ENCODE measurements at regions not wholly inside any gene's neighbourhood (a gene's known extent, or its start where the extent isn't known, plus 50 kb on each side); places are given as distances from the start of the nearest gene placed in this dataset.
"Not testable (repeated sequence)": the region's sequence is repeated elsewhere in the genome, so short reads cannot be mapped to it uniquely, and the experiment has no call there.

DNA sequence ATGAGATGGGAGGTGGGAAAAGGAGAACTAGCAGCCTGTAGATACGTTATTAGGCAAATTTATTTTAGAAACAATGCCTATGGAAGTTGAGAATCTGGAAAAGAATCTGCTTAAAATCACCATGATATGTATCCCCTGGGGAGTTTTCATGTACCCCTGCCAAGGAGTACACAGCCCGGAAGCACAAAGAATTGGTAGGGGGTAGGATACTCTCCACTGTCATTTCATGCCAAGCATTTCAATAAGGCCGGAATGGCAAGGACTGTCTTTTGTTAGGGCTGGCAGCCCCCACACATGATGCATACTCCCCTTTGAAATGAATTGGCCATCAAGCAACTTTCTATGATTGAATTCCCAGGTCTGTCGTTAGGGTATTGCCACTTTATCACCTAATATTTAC lies 111.5 kb upstream of the APP start:
- Mint-ChIP-seq H3K27me3 (ENCODE audit: low read depth) (no peaks in the 10 kb centered on the region), H3K4me1 (ENCODE audit: low read depth) (no peaks in the 10 kb centered on the region), H3K36me3 (ENCODE audit: insufficient read depth) (no peaks in the 10 kb centered on the region), H3K4me3 (no peak overlapping the region), H3K9me3 (peaks cover 2% of the 10 kb centered on the region)
- ATAC-seq (no peak), DNase-seq (no peak)

DNA sequence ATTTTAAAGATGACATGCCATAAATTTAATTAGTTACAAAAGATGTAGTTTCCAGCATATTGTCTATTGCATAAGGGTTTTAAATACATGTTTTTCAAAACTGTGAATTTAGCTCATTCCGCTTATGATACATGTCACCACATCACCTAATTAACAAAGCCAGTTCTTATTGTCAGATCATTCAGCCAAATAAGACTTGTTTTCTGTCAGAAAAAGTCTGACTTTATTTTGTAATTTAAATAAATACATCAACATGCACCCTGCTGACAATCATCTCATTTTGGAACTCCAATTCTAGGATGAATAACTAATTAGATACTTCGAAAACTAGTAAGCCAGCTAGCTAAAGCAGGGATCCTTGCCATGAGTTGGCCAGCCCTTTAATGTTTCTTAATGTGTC lies 110.9 kb upstream of the APP start:
- H3K4me1 Mint-ChIP-seq (ENCODE audit: low read depth) = no peaks in the 10 kb centered on the region
- H3K4me3 Mint-ChIP-seq = no peak overlapping the region
- H3K36me3 Mint-ChIP-seq (ENCODE audit: insufficient read depth) = no peaks in the 10 kb centered on the region
- ATAC-seq = no peak
- no peak for DNase-seq
- H3K27me3 Mint-ChIP-seq (ENCODE audit: low read depth) = no peaks in the 10 kb centered on the region
- H3K9me3 Mint-ChIP-seq = peaks cover 3% of the 10 kb centered on the region

DNA sequence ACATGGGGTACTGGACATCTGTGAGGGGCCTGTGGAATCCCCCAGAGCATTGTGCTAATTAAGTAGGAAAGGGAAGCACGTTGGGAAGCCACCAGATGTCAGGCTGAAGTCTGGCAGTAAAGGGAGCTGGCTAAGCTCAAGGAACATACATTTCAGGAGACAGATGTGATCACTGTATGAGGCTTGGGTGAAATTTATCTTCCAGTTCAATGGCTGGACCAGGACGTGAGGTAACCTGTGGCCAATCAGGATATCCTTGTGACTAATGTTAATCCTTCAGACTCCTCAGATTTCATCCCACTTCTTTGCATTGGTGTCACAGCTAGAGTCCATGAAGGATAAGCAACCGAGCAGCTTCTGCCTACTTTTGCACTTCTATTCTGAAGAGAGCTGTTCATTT lies 110.2 kb upstream of the APP start:
- Mint-ChIP-seq H3K27me3 (ENCODE audit: low read depth) (no peaks in the 10 kb centered on the region), H3K36me3 (ENCODE audit: insufficient read depth) (no peaks in the 10 kb centered on the region), H3K9me3 (peaks cover 6% of the 10 kb centered on the region), H3K4me1 (ENCODE audit: low read depth) (no peaks in the 10 kb centered on the region), H3K4me3 (no peak overlapping the region)
- ATAC-seq (no peak), DNase-seq (no peak)

DNA sequence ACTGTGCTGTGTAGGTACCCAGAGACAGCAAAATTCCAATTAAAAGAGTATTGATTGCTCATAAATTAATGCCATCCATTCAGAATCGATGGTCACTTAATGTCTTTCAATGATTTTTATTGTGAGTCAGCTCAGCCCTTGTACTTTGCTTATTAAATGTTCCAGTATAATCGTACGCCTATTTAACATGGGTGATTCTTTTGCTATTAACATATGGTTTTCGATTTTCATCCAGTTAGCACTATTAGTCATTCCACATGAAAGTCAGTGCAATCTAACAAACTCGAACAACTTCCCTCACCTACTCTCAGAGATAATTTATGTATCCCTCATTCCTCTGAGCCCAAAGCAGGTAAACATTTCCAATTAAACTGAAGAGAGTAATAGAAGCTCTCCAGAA lies 109.6 kb upstream of the APP start:
- H3K36me3 Mint-ChIP-seq (ENCODE audit: insufficient read depth) = no peaks in the 10 kb centered on the region
- no peak for DNase-seq
- peaks cover 12% of the 10 kb centered on the region for H3K9me3 Mint-ChIP-seq
- no peaks in the 10 kb centered on the region for H3K27me3 Mint-ChIP-seq (ENCODE audit: low read depth)
- no peak for ATAC-seq
- H3K4me3 Mint-ChIP-seq = no peak overlapping the region
- H3K4me1 Mint-ChIP-seq (ENCODE audit: low read depth) = no peaks in the 10 kb centered on the region

DNA sequence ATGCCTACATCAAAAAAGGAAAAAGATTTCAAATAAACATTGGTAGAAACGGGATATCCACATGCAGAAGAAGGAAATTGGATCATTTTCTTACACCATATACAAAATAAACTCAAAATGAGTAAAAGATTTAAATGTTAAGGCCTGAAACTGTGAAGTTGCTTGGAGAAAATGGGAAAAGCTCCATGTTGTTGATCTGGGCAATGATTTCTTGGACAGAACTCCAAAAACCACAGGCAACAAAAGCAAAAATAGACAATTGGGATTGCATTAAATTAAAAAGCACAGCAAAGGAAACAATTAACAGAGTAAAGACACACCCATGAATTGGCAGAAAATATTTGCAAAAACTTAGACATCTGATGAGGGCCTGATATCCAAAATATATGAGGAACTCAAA lies 105.2 kb upstream of the APP start:
- Mint-ChIP-seq H3K27me3 (ENCODE audit: low read depth) (no peaks in the 10 kb centered on the region), H3K9me3 (peaks cover 43% of the 10 kb centered on the region), H3K4me1 (ENCODE audit: low read depth) (no peaks in the 10 kb centered on the region), H3K36me3 (ENCODE audit: insufficient read depth) (no peaks in the 10 kb centered on the region), H3K4me3 (no peak overlapping the region)
- ATAC-seq (no peak), DNase-seq (no peak)

DNA sequence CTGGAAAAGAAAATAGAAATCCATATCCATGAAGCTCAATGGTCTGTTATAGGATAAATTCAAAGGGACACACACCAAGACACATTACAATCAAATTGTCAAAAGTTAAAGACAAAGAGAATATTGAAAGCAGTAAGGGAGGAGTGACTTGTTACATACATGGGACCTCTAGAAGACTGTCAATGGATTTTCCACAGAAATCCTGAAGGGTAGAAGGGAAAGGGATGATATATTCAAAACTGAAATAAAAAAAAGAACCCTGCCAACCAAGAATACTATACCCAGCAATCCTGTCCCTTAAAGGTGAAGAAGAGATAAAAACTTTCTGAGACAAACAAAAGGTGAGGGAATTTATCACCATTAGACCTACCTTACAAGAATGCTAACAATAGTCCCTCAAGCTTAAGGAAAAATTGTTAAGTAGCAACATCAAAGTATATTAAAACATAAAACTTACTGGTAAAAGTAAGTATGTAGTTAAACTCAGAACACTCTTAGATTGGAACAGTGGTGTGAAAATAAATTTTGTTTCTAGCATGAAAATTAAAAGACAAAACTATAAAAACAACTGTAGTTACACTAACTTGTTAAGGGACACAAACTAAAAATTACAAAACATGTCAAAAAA lies 103.2 kb upstream of the APP start:
- ATAC-seq = no peak
- Mint-ChIP-seq H3K36me3 (ENCODE audit: insufficient read depth) (no peaks in the 10 kb centered on the region), H3K9me3 (peaks cover 43% of the 10 kb centered on the region), H3K4me1 (ENCODE audit: low read depth) (no peaks in the 10 kb centered on the region), H3K27me3 (ENCODE audit: low read depth) (peaks cover 3% of the 10 kb centered on the region), H3K4me3 (no peak overlapping the region)
- DNase-seq = no peak

DNA sequence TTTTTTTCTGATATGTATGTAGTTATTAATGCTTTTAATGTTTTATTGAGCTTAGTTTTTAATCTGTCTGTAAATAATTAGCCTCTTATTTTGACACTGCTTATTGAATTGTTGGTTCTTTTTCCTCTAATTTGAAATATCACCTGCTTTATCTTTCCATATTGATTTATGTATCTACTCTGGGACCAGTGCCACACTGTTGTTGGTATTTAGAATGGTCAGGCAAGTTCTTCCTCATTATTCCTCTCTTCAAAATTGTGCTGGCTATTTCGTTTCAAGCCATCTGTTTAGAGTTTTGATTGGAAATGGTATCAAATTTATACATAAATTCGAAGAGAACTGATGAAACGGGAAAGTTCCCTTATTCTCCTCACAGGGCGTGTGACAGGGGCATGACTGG lies 96.8 kb upstream of the APP start:
- no peaks in the 10 kb centered on the region for H3K36me3 Mint-ChIP-seq (ENCODE audit: insufficient read depth)
- no peaks in the 10 kb centered on the region for H3K4me1 Mint-ChIP-seq (ENCODE audit: low read depth)
- DNase-seq (no peak), ATAC-seq (no peak)
- H3K27me3 Mint-ChIP-seq (ENCODE audit: low read depth) = peaks cover 8% of the 10 kb centered on the region
- peaks cover 13% of the 10 kb centered on the region for H3K9me3 Mint-ChIP-seq
- no peak overlapping the region for H3K4me3 Mint-ChIP-seq

DNA sequence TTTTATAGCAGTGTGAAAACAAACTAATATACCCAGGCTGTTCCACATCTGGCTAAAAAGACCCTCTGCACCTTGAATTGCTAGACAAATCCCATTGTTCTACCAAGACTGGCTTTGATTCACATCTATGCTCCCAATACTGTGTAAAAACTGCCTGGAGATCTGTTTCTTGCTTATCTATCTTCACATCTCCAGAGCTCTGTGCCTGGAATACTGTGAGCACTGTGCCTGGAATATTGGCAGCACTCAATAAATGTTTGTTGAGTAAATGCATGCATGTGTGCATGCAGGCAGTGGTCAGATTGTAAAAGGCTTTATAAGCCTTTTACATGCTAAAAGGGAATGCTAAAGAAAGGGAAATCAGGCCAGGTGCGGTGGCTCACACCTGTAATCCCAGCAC lies 75.5 kb upstream of the APP start:
- no peak overlapping the region for H3K4me3 Mint-ChIP-seq
- no peak for DNase-seq
- no peaks in the 10 kb centered on the region for H3K36me3 Mint-ChIP-seq (ENCODE audit: insufficient read depth)
- H3K9me3 Mint-ChIP-seq = no peaks in the 10 kb centered on the region
- peaks cover 2% of the 10 kb centered on the region for H3K27me3 Mint-ChIP-seq (ENCODE audit: low read depth)
- no peak for ATAC-seq
- H3K4me1 Mint-ChIP-seq (ENCODE audit: low read depth) = no peaks in the 10 kb centered on the region

DNA sequence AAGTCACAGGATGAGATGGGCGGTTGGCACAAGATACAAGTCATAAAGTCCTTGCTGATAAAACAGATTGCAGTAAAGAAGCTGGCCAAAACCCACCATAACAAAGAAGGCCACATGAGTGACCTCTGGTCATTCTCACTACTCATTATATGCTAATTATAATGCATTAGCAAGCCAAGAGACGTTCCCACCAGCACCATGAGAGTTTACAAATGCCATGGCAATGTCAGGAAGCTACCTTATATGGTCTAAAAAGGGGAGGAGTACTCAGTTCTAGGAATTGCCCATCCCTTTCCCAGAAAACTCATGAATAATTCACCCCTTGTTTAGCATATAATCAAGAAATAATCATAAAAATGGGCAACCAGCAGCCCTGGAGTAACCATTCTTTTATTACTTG lies 74.9 kb upstream of the APP start:
- peaks cover 2% of the 10 kb centered on the region for H3K27me3 Mint-ChIP-seq (ENCODE audit: low read depth)

DNA sequence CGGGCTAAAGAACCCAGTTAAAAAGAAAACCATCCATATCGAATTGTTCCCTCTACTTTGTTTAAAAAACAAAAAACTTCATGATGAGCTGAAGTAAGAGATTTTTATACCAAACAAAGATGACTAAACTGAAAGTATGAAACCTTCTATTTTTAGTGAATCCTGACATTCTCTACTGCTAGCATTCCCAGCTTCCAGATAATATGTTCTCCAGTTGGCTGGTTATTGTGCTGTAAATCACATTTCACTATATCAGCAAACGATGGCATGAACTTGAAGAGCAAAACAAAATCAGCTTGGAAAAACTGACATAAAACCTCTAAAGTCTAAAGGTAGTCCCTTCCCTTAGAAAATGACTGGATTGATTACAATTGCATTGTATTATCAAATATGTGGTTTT lies 68.1 kb upstream of the APP start:
- H3K4me1 Mint-ChIP-seq (ENCODE audit: low read depth) = no peaks in the 10 kb centered on the region
- H3K36me3 Mint-ChIP-seq (ENCODE audit: insufficient read depth) = no peaks in the 10 kb centered on the region
- H3K27me3 Mint-ChIP-seq (ENCODE audit: low read depth) = no peaks in the 10 kb centered on the region
- no peaks in the 10 kb centered on the region for H3K9me3 Mint-ChIP-seq
- no peak overlapping the region for H3K4me3 Mint-ChIP-seq
- DNase-seq (no peak), ATAC-seq (no peak)

More for the DNA sequence above, 74.9 kb upstream of the APP start:
- H3K4me3 Mint-ChIP-seq = no peak overlapping the region
- no peaks in the 10 kb centered on the region for H3K9me3 Mint-ChIP-seq
- ATAC-seq (no peak), DNase-seq (no peak)
- no peaks in the 10 kb centered on the region for H3K36me3 Mint-ChIP-seq (ENCODE audit: insufficient read depth)
- no peaks in the 10 kb centered on the region for H3K4me1 Mint-ChIP-seq (ENCODE audit: low read depth)

DNA sequence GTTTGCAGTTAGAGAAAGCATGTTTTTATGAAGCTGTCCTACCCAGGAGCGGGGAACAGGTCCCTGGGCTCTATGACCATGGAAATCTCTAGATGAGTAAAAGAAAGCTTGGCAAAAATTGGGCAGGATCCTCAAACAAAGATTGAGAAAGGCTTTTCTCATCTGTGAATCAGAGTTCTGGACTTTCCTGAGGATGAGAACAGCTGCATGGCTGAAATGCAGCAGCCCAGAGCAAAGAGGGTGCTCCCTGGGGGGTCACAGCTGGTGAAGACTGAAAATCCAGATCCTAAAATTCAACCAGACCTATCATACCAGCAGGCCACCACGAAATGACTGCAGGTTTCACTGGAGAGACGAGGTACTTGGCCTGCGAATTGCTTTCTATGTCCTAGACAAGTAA lies 65.7 kb upstream of the APP start:
- H3K27me3 Mint-ChIP-seq (ENCODE audit: low read depth) = peaks cover 3% of the 10 kb centered on the region
- no peaks in the 10 kb centered on the region for H3K9me3 Mint-ChIP-seq
- H3K36me3 Mint-ChIP-seq (ENCODE audit: insufficient read depth) = no peaks in the 10 kb centered on the region
- DNase-seq (no peak), ATAC-seq (no peak)
- no peak overlapping the region for H3K4me3 Mint-ChIP-seq
- H3K4me1 Mint-ChIP-seq (ENCODE audit: low read depth) = no peaks in the 10 kb centered on the region

DNA sequence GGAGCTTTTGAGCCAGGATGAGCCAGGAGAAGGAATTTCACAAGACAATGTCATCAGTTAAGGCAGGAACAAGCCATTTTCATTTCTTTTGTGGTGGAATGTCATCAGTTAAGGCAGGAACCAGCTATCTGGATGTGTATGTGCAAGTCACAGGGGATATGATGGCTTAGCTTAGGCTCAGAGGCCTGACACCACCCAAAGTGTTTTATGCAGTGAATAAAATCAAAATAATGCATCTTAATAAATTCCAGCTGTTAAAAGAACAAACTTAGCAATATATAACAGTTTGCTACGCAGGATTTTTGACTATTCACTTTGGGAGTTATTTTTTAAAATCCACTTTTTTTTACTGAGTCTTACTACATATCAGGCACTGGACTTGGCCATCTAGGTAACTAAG lies 62.7 kb upstream of the APP start:
- not testable (repeated sequence) for ATAC-seq; H3K36me3 Mint-ChIP-seq (ENCODE audit: insufficient read depth); H3K9me3 Mint-ChIP-seq; H3K4me1 Mint-ChIP-seq (ENCODE audit: low read depth); DNase-seq; H3K27me3 Mint-ChIP-seq (ENCODE audit: low read depth); H3K4me3 Mint-ChIP-seq

DNA sequence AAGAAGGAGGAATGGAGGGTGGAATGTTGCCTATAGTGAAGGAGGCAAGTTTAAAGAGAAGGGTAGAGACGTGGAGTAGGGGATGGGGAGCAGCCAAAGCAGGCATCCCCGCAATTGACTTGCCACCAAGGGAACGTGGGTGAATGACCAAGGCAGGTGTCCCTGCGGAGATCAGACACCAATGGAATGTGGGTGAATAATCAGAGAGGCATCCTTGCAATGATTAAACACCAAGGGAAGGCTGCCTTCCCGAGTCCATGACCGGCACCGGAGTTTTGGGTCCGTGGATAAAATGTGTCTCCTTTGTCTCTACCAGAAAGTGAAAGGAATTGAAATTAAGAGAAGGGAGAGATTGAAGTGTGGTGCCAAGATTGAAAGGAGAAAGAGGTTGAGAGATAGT lies 61.9 kb upstream of the APP start:
- not testable (repeated sequence) for H3K4me3 Mint-ChIP-seq; H3K36me3 Mint-ChIP-seq (ENCODE audit: insufficient read depth); ATAC-seq; H3K9me3 Mint-ChIP-seq; H3K27me3 Mint-ChIP-seq (ENCODE audit: low read depth); H3K4me1 Mint-ChIP-seq (ENCODE audit: low read depth); DNase-seq

DNA sequence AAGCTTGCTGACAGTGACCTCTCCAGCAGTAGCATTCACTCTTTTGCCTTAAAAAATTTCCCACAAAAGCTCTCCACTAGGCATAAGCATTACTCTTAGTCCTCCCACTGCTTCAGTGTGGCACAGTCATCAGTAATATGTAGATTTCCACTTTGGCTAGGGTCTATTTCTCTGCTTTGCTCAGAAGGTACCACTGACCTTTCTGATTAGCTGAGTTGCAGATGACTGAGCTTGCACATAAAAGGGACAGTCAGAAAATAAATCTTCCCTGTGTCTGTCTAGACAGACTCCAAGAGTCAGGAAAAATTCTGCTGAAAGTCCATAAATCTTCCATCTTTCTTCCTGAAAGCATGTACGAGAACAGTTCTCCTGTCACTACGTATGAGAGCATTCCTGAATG lies 56.6 kb upstream of the APP start:
- DNase-seq = no peak
- Mint-ChIP-seq H3K36me3 (ENCODE audit: insufficient read depth) (no peaks in the 10 kb centered on the region), H3K4me1 (ENCODE audit: low read depth) (no peaks in the 10 kb centered on the region), H3K27me3 (ENCODE audit: low read depth) (peaks cover 1% of the 10 kb centered on the region), H3K4me3 (no peak overlapping the region), H3K9me3 (no peaks in the 10 kb centered on the region)
- ATAC-seq = no peak

DNA sequence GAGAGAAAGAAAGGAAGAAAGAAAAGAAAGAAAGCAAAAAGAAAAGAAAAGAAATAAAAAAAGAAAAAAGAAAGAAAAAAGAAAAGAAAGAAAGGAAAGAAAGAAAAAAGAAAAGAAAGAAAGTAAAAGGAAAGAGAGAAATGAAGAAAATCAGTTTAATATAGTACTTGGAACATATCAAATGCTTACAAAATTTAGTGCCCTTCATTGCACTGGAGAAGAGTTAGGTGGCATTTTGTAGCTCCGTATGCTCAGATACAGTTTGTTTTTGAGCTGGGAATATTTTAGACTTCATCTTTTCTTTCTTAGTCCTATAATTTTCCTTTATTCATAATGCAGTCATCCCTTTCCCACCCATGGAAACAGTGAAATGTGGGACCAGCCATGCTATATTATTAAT lies 56.2 kb upstream of the APP start:
- no peaks in the 10 kb centered on the region for H3K4me1 Mint-ChIP-seq (ENCODE audit: low read depth)
- H3K36me3 Mint-ChIP-seq (ENCODE audit: insufficient read depth) = no peaks in the 10 kb centered on the region
- ATAC-seq (no peak), DNase-seq (no peak)
- H3K9me3 Mint-ChIP-seq = no peaks in the 10 kb centered on the region
- no peaks in the 10 kb centered on the region for H3K27me3 Mint-ChIP-seq (ENCODE audit: low read depth)
- H3K4me3 Mint-ChIP-seq = no peak overlapping the region

DNA sequence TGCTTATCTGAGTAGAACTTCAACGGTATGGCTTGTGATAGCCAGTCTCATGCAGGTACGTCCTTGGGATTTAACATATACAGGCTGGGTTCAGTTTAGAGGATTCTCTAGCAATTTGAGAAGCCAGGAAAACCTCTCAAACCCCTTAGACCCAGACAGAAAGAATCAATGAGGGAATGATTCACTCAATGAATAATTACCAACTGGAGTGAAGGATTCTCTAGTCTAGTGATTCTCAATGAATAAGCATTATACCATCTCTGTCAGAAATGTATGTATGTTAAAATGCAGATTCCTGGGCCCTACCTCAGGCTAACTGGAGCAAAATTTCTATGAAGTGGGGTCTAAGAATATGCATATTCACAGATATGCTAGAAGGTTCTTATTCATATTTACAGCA lies 54.5 kb upstream of the APP start:
- H3K9me3 Mint-ChIP-seq = no peaks in the 10 kb centered on the region
- H3K4me1 Mint-ChIP-seq (ENCODE audit: low read depth) = no peaks in the 10 kb centered on the region
- no peak overlapping the region for H3K4me3 Mint-ChIP-seq
- DNase-seq = no peak
- H3K27me3 Mint-ChIP-seq (ENCODE audit: low read depth) = no peaks in the 10 kb centered on the region
- H3K36me3 Mint-ChIP-seq (ENCODE audit: insufficient read depth) = no peaks in the 10 kb centered on the region
- no peak for ATAC-seq

Data from activated T-cell treated with anti-CD3 and anti-CD28 coated beads, Interleukin-2, amount 50 U/mL, for 4 hours (primary cell).